ENCODE measurements at regions not wholly inside any gene's neighbourhood (a gene's known extent, or its start where the extent isn't known, plus 50 kb on each side); places are given as distances from the start of the nearest gene placed in this dataset.

- TF ChIP-seq ZBTB7A (tag by site-specific recombination; IDR thresholded peaks at IDR 0.05; ENCODE audit: low read depth) (no peak), GLI4 (tag by site-specific recombination; IDR thresholded peaks at IDR 0.05) (no peak), ZNF202 (tag by site-specific recombination; IDR thresholded peaks at IDR 0.05; ENCODE audit: borderline replicate concordance) (no peak), CTCF (tag by site-specific recombination; IDR thresholded peaks at IDR 0.05) (no peak), ZNF514 (tag by site-specific recombination; IDR thresholded peaks at IDR 0.05) (no peak), ZNF555 (tag by site-specific recombination; conservative IDR thresholded peaks at IDR 0.05) (no peak)
These were observed 564.1 kb downstream of the EFNB2 start for GRCh38 chr13:105971312-105971711.
